Spleen (tissue), 11 donors: ENCODE measurements at regions not wholly inside any gene's neighbourhood (a gene's known extent, or its start where the extent isn't known, plus 50 kb on each side); places are given as distances from the start of the nearest gene placed in this dataset.

Experiments used
- DNase-seq: peaks from one replicate; pipeline ENCODE4 v3.0.0-alpha.2; 2020
- H3K27ac ChIP-seq, 8 donors: fragments of 200-600 bp; sonication (generic) in 7 of 8; 1 replicate in 4 of 8; 2 replicates in 4 of 8; pipeline versions ENCODE4 v1.5.0 to v1.8.0; 2016 to 2021; ENCODE audit warnings: inconsistent platforms in 4 of 8, mild to moderate bottlenecking in 4 of 8, moderate library complexity in 1 of 8
- H3K27me3 ChIP-seq, 7 donors: fragments of 200-600 bp; sonication (generic) in 6 of 7; replicated peaks in 1 of 7; 1 replicate in 4 of 7; 2 replicates in 3 of 7; pipeline versions ENCODE4 v1.5.0 to v1.8.0; 2016 to 2021; ENCODE audit warnings: inconsistent platforms in 3 of 7, mild to moderate bottlenecking in 1 of 7
- H3K36me3 ChIP-seq, 6 donors: fragments of 200-600 bp; sonication (generic) in 5 of 6; 1 replicate in 4 of 6; 2 replicates in 2 of 6; pipeline versions ENCODE4 v1.5.0 to v1.8.0; 2016 to 2021; ENCODE audit warnings: inconsistent platforms in 2 of 6
- H3K4me1 ChIP-seq, 6 donors: fragments of 200-600 bp; sonication (generic) in 5 of 6; 1 replicate in 3 of 6; 2 replicates in 3 of 6; pipeline versions ENCODE4 v1.5.0 to v1.8.0; 2016 to 2021; ENCODE audit warnings: inconsistent platforms in 3 of 6
- H3K4me3 ChIP-seq, 8 donors: fragments of 200-600 bp; sonication (generic) in 7 of 8; 1 replicate in 4 of 8; 2 replicates in 4 of 8; pipeline versions ENCODE4 v1.5.0 to v1.8.0; 2016 to 2021; ENCODE audit warnings: inconsistent platforms in 4 of 8, mild to moderate bottlenecking in 4 of 8, moderate library complexity in 2 of 8
- H3K9me3 ChIP-seq, 8 donors: fragments of 200-600 bp; sonication (generic) in 7 of 8; 1 replicate in 4 of 8; 2 replicates in 4 of 8; pipeline versions ENCODE4 v1.5.0 to v1.8.0; 2016 to 2021; ENCODE audit warnings: inconsistent platforms in 4 of 8
- CTCF ChIP-seq, 11 experiments: fragments of 200-600 bp in 7 of 11; fragments of 450-650 bp in 4 of 11; sonication (generic) in 4 of 11; IDR thresholded peaks in 8 of 11; conservative IDR thresholded peaks in 3 of 11; 1 replicate in 7 of 11; 2 replicates in 4 of 11; pipeline versions ENCODE4 v1.4.0 to v1.8.0; 2016 to 2021; ENCODE audit warnings: antibody characterized with exemption in 11 of 11, inconsistent platforms in 4 of 11, mild to moderate bottlenecking in 1 of 11
- POLR2A ChIP-seq, 3 donors: fragments of 450-650 bp; IDR thresholded peaks; one replicate each; pipeline ENCODE4 v1.5.1; 2017; ENCODE audit warnings: antibody characterized with exemption in 3 of 3, mild to moderate bottlenecking in 1 of 3
- POLR2AphosphoS5 ChIP-seq, 3 donors: sonication (generic); formaldehyde crosslinking; IDR thresholded peaks; one replicate each; pipeline ENCODE4 v1.5.1; 2017; ENCODE audit warnings: antibody characterized with exemption in 3 of 3
- WGBS, 5 donors: extraction: QIAGEN DNeasy Blood & Tissue Kit in 3 of 5; methylation state at CpG; one replicate each; pipeline versions ENCODE4 v1.1.5 to v1.1.7; 2013 to 2018; 5-methylcytosine and 5-hydroxymethylcytosine counted together
- intact Hi-C: fragments of 100-400 bp; cut with DNase I; formaldehyde crosslinking; loops from one replicate; pipeline ENCODE4 v1.15.0; 2023; ENCODE audit warnings: low total_unique reads
- donor health status: healthy with polysubstance abuse.
- donor health status: DM: no; HTN: no; CAD: no; lungs with moderate emphysema.
- donor health status: DM: no; HTN: no; CAD: no.
- donor health status: Bipolar disorder and iron deficiency.
- donor health status: healthy.
- donor health status: DM: no; HTN: no; CAD: no.
- donor health status: DM: yes; HTN: yes; CAD: no.

- WGBS, 5 donors = 69 to 85% (median 76%) methylated on average over 4 of the region's 4 CpGs
- no peak overlapping the region for H3K4me3 ChIP-seq
- no peaks in the 10 kb centered on the region for H3K27me3 ChIP-seq
- no peak overlapping the region for H3K27ac ChIP-seq
- H3K9me3 ChIP-seq = no peaks in the 10 kb centered on the region
- no peak for TF ChIP-seq POLR2AphosphoS5 (IDR thresholded peaks at IDR 0.05)
- H3K4me1 ChIP-seq = no peaks in the 10 kb centered on the region
- DNase-seq = no peak
- H3K36me3 ChIP-seq = no peaks in the 10 kb centered on the region
- intact Hi-C loops = no loop called here
Observed at GRCh38 chr2:58634653-58635370, 393.7 kb upstream of the FANCL start.

GRCh38 chr2:58633613-58634365, 392.7 kb upstream of the FANCL start:
- 52 to 81% (median 65%) methylated on average over 3 of the region's 3 CpGs for WGBS, 5 donors
- Histone ChIP-seq H3K4me3 (no peak overlapping the region), H3K36me3 (no peaks in the 10 kb centered on the region), H3K27ac (no peak overlapping the region), H3K4me1 (no peaks in the 10 kb centered on the region), H3K9me3 (no peaks in the 10 kb centered on the region), H3K27me3 (no peaks in the 10 kb centered on the region)
- no peak for DNase-seq
- TF ChIP-seq POLR2A (IDR thresholded peaks at IDR 0.05) (no peak), CTCF (IDR thresholded peaks at IDR 0.05 in 8 of 11, conservative IDR thresholded peaks at IDR 0.05 in 3 of 11) (no peak), POLR2AphosphoS5 (IDR thresholded peaks at IDR 0.05) (no peak)
- intact Hi-C loops = no loop called here

GRCh38 chr2:58631986-58632385, 390.9 kb upstream of the FANCL start:
- Histone ChIP-seq H3K9me3 (no peaks in the 10 kb centered on the region), H3K27me3 (no peaks in the 10 kb centered on the region), H3K27ac (no peak overlapping the region), H3K36me3 (no peaks in the 10 kb centered on the region), H3K4me3 (no peak overlapping the region), H3K4me1 (no peaks in the 10 kb centered on the region)
- DNase-seq = no peak
- no peak for TF ChIP-seq POLR2A (IDR thresholded peaks at IDR 0.05)
- TF ChIP-seq POLR2AphosphoS5 (IDR thresholded peaks at IDR 0.05) = no peak
- TF ChIP-seq CTCF (IDR thresholded peaks at IDR 0.05 in 8 of 11, conservative IDR thresholded peaks at IDR 0.05 in 3 of 11) = no peak
- 91 to 100% (median 94%) methylated on average over 1 of the region's 1 CpG for WGBS, 5 donors
- intact Hi-C loops = no loop called here

- no peak overlapping the region for H3K27ac ChIP-seq
- no peaks in the 10 kb centered on the region for H3K9me3 ChIP-seq
- no peak overlapping the region for H3K4me3 ChIP-seq
- H3K4me1 ChIP-seq = no peaks in the 10 kb centered on the region
- DNase-seq = no peak
- intact Hi-C loops = no loop called here
- no peaks in the 10 kb centered on the region for H3K27me3 ChIP-seq
- TF ChIP-seq POLR2A (IDR thresholded peaks at IDR 0.05) (no peak), CTCF (IDR thresholded peaks at IDR 0.05 in 8 of 11, conservative IDR thresholded peaks at IDR 0.05 in 3 of 11) (no peak), POLR2AphosphoS5 (IDR thresholded peaks at IDR 0.05) (no peak)
- WGBS, 5 donors = 76 to 86% (median 85%) methylated on average over 4 of the region's 4 CpGs
- no peaks in the 10 kb centered on the region for H3K36me3 ChIP-seq
Observed at GRCh38 chr2:58629545-58630119, 388.5 kb upstream of the FANCL start.
